GM10248 (cell line): ENCODE measurements at regions not wholly inside any gene's neighbourhood (a gene's known extent, or its start where the extent isn't known, plus 50 kb on each side); places are given as distances from the start of the nearest gene placed in this dataset.

Experiments
- CTCF ChIA-PET: fragments of 300-600 bp; sonication (Branson Sonifier 250); formaldehyde crosslinking; extraction: SDS; loops from one replicate; lab custom pipeline; 2021; ENCODE audit warnings: antibody characterized with exemption; lab: Yijun Ruan, JAX
- POLR2A ChIA-PET: fragments of 350-650 bp; sonication (Branson Sonifier 250); formaldehyde crosslinking; extraction: SDS; loops from one replicate; lab custom pipeline; 2020; ENCODE audit warnings: antibody characterized with exemption; lab: Yijun Ruan, JAX
- DNase-seq: peaks from one replicate; pipeline ENCODE4 v3.0.0; 2012; ENCODE audit errors: extremely low spot score
- TF ChIP-seq, protein P1 (sequence below): IDR thresholded peaks from 2 replicates; pipeline ENCODE4 v1.5.1; 2012; ENCODE audit warnings: mild to moderate bottlenecking, low read depth; ENCODE audit errors: extremely low read depth, missing control alignments, control extremely low read depth

DNA sequence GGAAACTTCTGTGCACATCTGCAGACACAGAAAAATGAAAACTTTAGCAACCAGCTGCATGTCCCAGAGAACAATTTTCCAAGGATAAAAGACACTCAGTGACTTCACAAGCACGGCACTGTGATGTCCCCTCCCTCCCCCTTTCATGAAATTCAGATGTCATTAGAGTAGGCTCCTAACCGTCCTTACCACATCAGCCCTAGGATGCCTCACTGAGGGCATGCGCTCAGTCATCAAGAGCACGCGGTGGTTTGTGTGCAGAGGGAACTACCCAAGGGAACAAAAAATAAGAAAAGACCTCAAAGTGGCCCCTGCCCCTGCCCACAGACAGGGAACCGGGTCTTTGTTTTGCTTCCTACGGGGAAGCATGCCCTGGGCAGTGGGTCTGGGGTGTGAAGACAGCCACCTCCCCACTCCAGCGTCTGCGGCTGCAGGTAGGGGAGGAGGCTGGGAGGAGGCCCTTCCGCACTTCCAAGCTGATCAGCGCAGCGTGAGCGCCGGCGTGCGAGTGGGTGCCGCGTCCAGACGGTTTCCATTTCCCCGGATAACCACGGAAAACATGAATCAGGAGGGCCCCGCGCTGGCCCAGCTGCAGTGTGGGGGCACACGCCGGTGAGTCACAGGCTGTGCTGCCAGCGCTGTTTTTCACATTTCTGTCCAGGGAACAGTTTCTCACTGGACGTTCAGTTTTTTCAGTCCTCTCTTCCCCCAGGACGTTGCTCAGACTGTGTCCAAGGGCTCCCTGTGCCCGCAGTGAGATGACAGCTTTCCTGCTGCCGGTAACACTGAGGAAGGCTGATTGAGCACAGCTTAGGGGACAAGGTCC lies 70.6 kb downstream of the COPS8 start:
- TF ChIP-seq, protein P1, sequence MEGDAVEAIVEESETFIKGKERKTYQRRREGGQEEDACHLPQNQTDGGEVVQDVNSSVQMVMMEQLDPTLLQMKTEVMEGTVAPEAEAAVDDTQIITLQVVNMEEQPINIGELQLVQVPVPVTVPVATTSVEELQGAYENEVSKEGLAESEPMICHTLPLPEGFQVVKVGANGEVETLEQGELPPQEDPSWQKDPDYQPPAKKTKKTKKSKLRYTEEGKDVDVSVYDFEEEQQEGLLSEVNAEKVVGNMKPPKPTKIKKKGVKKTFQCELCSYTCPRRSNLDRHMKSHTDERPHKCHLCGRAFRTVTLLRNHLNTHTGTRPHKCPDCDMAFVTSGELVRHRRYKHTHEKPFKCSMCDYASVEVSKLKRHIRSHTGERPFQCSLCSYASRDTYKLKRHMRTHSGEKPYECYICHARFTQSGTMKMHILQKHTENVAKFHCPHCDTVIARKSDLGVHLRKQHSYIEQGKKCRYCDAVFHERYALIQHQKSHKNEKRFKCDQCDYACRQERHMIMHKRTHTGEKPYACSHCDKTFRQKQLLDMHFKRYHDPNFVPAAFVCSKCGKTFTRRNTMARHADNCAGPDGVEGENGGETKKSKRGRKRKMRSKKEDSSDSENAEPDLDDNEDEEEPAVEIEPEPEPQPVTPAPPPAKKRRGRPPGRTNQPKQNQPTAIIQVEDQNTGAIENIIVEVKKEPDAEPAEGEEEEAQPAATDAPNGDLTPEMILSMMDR, result no peak
- POLR2A ChIA-PET, result no interaction called here
- DNase-seq, result no peak
- CTCF ChIA-PET, result interaction anchor here (0.8 to 1.1 kb wide), 2 partner anchors 313 to 356 kb away, joined by 3 read pairs; no protein-coding TSS in a partner anchor

DNA sequence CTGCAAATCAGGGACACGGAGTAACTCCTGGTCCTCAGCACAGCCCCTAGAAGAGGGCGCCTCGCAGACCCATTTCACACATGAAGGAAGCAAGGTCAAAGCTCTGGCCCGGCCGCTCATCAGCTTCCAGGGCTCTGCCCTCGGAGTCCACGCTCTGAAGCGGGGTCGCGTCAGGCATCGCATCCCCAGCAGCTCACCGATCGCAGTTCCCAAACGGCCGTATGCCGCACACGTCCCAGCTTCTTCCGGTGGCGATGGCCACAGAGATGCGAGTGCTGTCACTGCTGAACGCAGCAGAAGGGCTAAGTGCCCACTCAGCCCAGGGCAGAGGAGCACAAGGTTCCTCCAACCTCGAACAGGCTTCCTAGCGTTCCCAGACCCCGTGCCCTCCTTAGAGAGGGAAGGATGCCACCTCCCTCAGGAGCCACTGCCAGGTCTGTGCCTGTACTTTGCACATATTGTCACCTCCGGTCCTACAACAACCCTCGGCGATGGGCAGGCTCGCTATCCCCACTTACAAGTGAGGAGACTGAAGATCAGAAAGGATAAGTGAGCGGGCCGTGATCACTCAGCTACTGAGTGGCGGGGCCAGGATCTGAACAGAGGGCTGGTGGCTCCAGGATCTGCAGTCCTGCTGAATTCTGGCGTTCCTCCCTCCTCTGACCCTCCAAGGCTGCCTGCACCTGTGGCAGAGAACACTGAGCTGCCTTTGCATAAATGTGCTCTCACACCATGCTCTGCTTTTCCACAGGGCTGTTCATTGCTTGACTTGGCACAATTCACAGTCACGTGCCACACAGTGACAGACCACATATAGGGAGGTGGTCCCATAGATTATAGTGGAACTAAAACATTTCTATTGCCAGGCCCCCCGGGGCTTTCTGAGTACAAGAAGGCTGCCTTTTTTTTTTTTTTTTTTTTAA lies 71.4 kb downstream of the COPS8 start:
- ChIA-PET CTCF (interaction anchor here (0.8 to 1.1 kb wide), 2 partner anchors 313 to 356 kb away, joined by 3 read pairs; no protein-coding TSS in a partner anchor), POLR2A (no interaction called here)
- TF ChIP-seq, protein P1, result no peak
- no peak for DNase-seq

DNA sequence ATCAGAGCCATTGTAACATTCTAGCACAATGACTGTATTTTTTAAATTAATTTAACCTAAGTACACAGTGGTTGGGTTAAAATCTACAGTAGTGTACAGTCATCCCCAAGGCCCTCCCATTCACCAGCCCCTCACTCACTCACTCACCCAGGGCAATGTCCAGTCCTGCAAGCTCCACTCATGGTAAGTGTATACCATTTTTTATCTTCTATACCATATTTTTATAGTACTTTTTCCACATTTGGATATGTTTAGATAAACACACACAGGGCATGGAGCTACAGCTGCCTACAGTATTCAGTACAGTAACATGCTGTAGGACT lies 72.1 kb downstream of the COPS8 start:
- CTCF ChIA-PET, result no interaction called here
- no peak for DNase-seq
- TF ChIP-seq, protein P1, result no peak
- POLR2A ChIA-PET, result no interaction called here

DNA sequence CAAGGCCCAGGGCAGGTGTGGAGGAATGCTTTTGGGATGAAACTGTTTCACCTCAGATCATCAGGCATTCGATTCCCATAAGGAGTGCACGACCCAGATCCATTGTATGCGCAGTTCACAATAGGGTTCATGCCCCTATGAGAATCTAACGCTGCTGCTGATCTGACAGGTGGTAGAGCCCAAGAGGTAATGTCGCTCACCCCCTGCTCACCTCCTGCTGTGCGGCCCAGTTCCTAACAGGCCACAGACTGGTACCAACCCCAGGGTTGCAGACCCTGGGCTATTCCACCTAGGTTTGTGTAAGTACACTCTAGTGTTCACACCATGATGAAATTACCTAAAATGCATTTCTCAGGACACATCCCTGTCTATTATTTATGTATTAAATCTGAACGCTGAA lies 72.5 kb downstream of the COPS8 start:
- no peak for DNase-seq
- TF ChIP-seq, protein P1, result no peak
- POLR2A ChIA-PET, result no interaction called here
- CTCF ChIA-PET, result no interaction called here

DNA sequence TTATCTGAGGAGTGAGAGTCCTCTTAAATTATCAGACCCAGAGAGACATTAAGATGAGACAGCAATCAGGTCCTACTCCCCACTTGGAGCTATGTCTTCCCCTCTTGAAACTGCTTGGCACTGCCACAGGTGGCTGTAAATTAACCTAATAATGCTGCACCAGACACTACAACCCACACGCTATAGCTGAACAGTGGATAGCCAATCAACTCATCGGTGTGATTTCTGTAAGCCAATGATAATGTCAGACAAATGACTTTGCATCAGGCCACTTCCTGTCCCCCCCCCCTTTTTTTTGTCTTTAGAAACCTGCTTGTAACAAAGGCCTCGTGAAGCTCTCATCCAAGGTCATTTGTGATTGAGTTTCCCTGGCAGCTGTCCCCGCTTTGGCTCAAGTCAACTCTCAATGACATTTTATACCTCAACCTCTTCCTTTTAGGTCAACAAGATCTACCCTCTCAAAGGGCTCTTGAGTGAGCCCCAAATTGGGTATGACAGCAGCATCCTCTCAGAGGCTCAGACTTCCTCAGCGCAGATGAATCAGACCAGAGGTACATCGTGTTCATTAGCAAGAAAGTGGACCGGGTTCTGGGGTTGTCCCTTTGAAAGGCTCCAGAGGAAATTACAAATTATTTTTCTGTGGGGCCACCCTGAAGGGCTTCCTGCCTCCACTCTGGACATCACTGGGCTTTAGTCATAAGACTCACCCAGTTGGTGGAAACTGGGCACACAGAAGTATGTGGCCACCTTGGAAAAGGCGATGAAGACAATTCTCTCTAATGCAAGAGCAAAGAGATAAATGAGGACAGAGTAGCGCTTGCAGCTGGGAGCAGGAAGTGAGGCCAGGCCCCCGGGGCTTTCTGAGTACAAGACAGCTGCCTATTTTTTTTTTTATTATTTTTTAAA lies 73.6 kb downstream of the COPS8 start:
- POLR2A ChIA-PET, result no interaction called here
- no peak for DNase-seq
- TF ChIP-seq, protein P1, result no peak
- CTCF ChIA-PET, result no interaction called here
